ENCODE measurements at regions not wholly inside any gene's neighbourhood (a gene's known extent, or its start where the extent isn't known, plus 50 kb on each side); places are given as distances from the start of the nearest gene placed in this dataset.

DNA sequence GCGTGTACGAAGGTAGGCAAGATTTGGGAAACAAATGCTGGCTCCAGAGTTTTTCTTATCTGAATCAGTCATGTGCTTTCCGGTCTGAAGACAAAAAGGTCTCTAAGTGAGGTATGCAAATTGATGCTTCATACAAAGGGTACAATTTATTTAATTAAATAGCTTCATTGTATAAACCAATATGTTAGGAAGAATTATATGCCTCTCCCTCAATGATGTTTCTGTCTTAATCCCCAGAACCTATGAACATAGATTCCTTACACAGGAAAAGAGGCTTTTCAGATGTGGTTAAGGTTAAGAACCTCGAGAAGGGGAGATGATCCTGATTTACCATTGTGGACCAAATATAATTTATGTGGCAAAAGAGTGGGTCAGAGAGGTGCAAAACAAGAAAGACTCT is 543.5 kb upstream of the PCDH10 start:
- TF ChIP-seq, protein P1, sequence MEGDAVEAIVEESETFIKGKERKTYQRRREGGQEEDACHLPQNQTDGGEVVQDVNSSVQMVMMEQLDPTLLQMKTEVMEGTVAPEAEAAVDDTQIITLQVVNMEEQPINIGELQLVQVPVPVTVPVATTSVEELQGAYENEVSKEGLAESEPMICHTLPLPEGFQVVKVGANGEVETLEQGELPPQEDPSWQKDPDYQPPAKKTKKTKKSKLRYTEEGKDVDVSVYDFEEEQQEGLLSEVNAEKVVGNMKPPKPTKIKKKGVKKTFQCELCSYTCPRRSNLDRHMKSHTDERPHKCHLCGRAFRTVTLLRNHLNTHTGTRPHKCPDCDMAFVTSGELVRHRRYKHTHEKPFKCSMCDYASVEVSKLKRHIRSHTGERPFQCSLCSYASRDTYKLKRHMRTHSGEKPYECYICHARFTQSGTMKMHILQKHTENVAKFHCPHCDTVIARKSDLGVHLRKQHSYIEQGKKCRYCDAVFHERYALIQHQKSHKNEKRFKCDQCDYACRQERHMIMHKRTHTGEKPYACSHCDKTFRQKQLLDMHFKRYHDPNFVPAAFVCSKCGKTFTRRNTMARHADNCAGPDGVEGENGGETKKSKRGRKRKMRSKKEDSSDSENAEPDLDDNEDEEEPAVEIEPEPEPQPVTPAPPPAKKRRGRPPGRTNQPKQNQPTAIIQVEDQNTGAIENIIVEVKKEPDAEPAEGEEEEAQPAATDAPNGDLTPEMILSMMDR (IDR thresholded peaks at IDR 0.05; ENCODE audit: insufficient read depth, low read depth, low read length) = no peak
- POLR2A ChIA-PET = no interaction called here
- Histone ChIP-seq H3K27me3 (ENCODE audit: control insufficient read depth, insufficient read depth, low read length) (no peaks in the 10 kb centered on the region), H3K4me3 (ENCODE audit: low read depth, low read length) (no peak overlapping the region), H3K36me3 (ENCODE audit: control insufficient read depth, insufficient read depth, low read length) (no peaks in the 10 kb centered on the region)
- no peak for DNase-seq (ENCODE audit: low read depth)
- CTCF ChIA-PET = no interaction called here

DNA sequence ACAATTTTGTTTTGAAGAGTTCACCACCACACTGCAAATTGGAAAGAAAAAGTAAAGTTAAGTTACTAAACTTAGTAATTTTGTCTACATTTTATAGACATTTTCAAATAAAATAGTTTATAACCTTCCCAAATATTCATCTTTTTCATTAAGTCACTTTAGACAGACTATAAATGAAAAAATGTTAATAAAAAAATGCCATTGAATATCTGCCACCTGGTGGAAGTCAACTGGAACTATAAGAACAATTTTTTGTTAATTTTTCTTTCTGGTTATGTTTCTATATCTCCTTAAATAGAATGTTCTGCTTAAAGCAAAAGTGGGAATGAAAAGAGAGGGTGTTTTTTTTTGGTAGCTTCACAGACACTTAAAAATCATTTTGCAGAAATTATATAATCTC is 534.4 kb upstream of the PCDH10 start:
- ChIA-PET POLR2A (no interaction called here), CTCF (no interaction called here)
- no peak overlapping the region for H3K4me3 ChIP-seq (ENCODE audit: low read depth, low read length)
- no peak for DNase-seq (ENCODE audit: low read depth)
- TF ChIP-seq, protein P1 (IDR thresholded peaks at IDR 0.05; ENCODE audit: insufficient read depth, low read depth, low read length) = 0 out of 2 replicates have a peak, but pooled peaks have one; percentile 15
- H3K27me3 ChIP-seq (ENCODE audit: control insufficient read depth, insufficient read depth, low read length) = no peaks in the 10 kb centered on the region
- H3K36me3 ChIP-seq (ENCODE audit: control insufficient read depth, insufficient read depth, low read length) = no peaks in the 10 kb centered on the region

DNA sequence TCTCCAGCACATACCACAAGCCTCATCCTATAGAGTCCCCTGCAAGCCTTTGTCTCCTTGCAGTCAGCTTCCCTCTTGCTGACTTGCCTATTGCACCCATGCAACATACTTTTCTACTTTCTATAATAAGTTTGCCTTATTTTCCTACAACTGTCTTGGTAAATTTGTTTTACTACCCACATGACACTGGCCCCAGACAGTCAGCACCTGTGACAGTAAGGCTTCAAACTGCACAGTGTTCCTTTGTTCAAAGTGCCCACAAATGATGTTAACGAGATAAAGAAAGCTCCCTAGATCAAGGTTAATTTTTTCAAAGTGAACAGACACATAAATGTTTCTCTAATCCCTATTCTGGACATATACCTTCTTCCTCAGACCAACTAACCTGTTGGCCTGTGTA is 529.1 kb upstream of the PCDH10 start:
- ChIA-PET CTCF (no interaction called here), POLR2A (no interaction called here)
- TF ChIP-seq, protein P1 (IDR thresholded peaks at IDR 0.05; ENCODE audit: insufficient read depth, low read depth, low read length) = no peak
- no peak for DNase-seq (ENCODE audit: low read depth)
- no peak overlapping the region for H3K4me3 ChIP-seq (ENCODE audit: low read depth, low read length)
- no peaks in the 10 kb centered on the region for H3K27me3 ChIP-seq (ENCODE audit: control insufficient read depth, insufficient read depth, low read length)
- H3K36me3 ChIP-seq (ENCODE audit: control insufficient read depth, insufficient read depth, low read length) = no peaks in the 10 kb centered on the region

DNA sequence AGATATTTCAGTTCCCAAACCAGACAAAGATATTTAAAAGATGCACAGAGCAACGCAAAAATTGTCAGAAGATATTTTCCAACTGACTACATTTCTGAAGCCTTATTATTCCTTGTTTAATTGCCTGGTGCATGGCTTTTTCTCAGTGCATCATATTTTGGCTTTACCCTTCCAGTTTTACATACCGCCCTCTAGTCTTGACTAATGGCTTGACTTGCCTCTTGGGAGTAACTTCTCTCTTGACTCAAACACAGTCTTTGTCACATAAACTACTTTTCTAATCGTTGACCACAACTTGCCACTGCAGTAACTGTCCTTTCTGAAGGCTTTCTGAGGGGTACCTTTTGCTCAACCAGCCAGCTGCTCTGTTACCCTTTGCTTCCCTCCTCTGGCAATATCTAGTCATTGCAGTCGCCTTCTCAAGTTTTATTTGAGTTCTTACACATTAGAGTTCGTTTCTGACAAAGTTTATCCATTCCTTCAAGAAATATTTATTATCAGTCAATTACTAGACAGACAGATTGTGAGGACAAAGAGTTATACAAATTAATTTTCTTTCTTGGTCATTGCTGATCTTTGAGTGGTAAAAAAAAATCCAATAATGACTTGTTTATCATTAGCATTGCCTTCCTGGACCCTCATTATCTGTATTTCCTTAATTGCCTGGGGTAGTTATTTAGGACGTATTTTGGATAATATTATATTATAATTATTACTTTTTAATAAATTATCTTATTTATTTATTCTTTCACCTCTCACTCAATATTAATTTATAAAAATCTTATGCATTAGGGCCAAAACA is 506.9 kb upstream of the PCDH10 start:
- POLR2A ChIA-PET = no interaction called here
- CTCF ChIA-PET = no interaction called here

DNA sequence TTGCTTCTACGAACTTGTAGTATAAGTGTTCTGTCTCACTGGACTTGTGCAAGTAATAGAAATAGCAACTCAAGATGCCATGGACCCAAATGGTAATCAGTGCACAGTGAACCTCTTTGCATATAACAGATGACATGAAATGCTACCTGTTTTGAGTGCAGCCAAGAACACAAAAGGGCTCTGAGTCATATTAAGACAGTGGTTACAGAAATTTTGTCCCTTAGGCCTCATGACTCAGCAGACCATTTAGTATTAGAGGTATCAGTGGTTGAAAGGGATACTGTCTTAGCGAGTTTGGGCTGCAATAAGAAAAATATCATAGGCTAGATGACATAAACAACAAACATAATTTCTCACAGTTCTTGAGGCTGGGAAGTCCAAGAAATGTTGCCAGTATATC is 502.9 kb upstream of the PCDH10 start:
- no peak for DNase-seq (ENCODE audit: low read depth)
- CTCF ChIA-PET = no interaction called here
- POLR2A ChIA-PET = no interaction called here
- H3K36me3 ChIP-seq (ENCODE audit: control insufficient read depth, insufficient read depth, low read length) = no peaks in the 10 kb centered on the region
- TF ChIP-seq, protein P1 (IDR thresholded peaks at IDR 0.05; ENCODE audit: insufficient read depth, low read depth, low read length) = no peak
- H3K4me3 ChIP-seq (ENCODE audit: low read depth, low read length) = no peak overlapping the region
- H3K27me3 ChIP-seq (ENCODE audit: control insufficient read depth, insufficient read depth, low read length) = no peaks in the 10 kb centered on the region

More for the DNA sequence above, 506.9 kb upstream of the PCDH10 start:
- H3K36me3 ChIP-seq (ENCODE audit: control insufficient read depth, insufficient read depth, low read length) = no peaks in the 10 kb centered on the region
- no peak overlapping the region for H3K4me3 ChIP-seq (ENCODE audit: low read depth, low read length)
- H3K27me3 ChIP-seq (ENCODE audit: control insufficient read depth, insufficient read depth, low read length) = no peaks in the 10 kb centered on the region
- TF ChIP-seq, protein P1 (IDR thresholded peaks at IDR 0.05; ENCODE audit: insufficient read depth, low read depth, low read length) = peak; percentile 50
- DNase-seq (ENCODE audit: low read depth) = no peak
